Kidney (tissue), 13 donors: ENCODE measurements at regions not wholly inside any gene's neighbourhood (a gene's known extent, or its start where the extent isn't known, plus 50 kb on each side); places are given as distances from the start of the nearest gene placed in this dataset.
A peak's percentile ranks its signal among the peaks of the same experiment; 100 is the strongest.

ENCODE experiments used
- DNase-seq, 5 donors: peaks; one replicate each; pipeline ENCODE4 v3.0.0-alpha.2; 2013 to 2020
- FAIRE-seq: peaks from 2 replicates; lab custom pipeline; 2012; peaks lifted over from hg19 to GRCh38; lab: Jason Lieb, UNC
- H3K27ac ChIP-seq, 2 donors: one replicate each; pipeline ENCODE4 v1.7.0; 2013; ENCODE audit warnings: low read depth in 2 of 2, low read length in 2 of 2, inconsistent platforms in 1 of 2
- H3K27me3 ChIP-seq: one replicate; pipeline ENCODE4 v1.7.1; 2013; ENCODE audit warnings: low read length, inconsistent platforms; ENCODE audit not compliant: control insufficient read depth, insufficient read depth
- H3K36me3 ChIP-seq, 3 donors: one replicate each; pipeline versions ENCODE4 v1.7.0 to v1.7.1; 2013; ENCODE audit warnings: low read length in 3 of 3, control low read depth in 1 of 3, inconsistent platforms in 1 of 3; ENCODE audit not compliant: insufficient read depth in 3 of 3, control insufficient read depth in 2 of 3
- H3K4me1 ChIP-seq, 3 donors: one replicate each; pipeline versions ENCODE4 v1.7.0 to v1.7.1; 2013; ENCODE audit warnings: low read length in 3 of 3, inconsistent platforms in 1 of 3, low read depth in 1 of 3; ENCODE audit not compliant: control insufficient read depth in 2 of 3, insufficient read depth in 2 of 3
- H3K4me3 ChIP-seq, 3 donors: one replicate each; pipeline versions ENCODE4 v1.7.0 to v1.8.1; 2013; ENCODE audit warnings: low read length in 3 of 3, control low read depth in 1 of 3, inconsistent platforms in 1 of 3
- H3K9ac ChIP-seq, 3 donors: one replicate each; pipeline versions ENCODE4 v1.7.0 to v1.7.1; 2013; ENCODE audit warnings: low read length in 3 of 3, control low read depth in 1 of 3, inconsistent platforms in 1 of 3
- H3K9me3 ChIP-seq, 3 donors: one replicate each; pipeline versions ENCODE4 v1.7.0 to v1.7.1; 2013; ENCODE audit warnings: low read length in 3 of 3, control low read depth in 1 of 3, inconsistent platforms in 1 of 3; ENCODE audit not compliant: control insufficient read depth in 2 of 3, insufficient read depth in 1 of 3
- intact Hi-C: fragments of 100-400 bp; cut with DNase I; formaldehyde crosslinking; loops from one replicate; pipeline ENCODE4 v1.11.1; 2022
- TF ChIP-seq, protein P1 (sequence below): IDR thresholded peaks from 3 replicates; pipeline ENCODE4 v1.5.1; 2012; ENCODE audit warnings: mild to moderate bottlenecking, moderate library complexity, borderline replicate concordance; ENCODE audit not compliant: insufficient read depth; ENCODE audit errors: extremely low read depth
- donor health status: control.
- donor health status: control.
- donor health status: control.
- donor health status: control.
- donor health status: control.
- donor health status: DM: yes; HTN: yes; CAD: no.
- donor health status: Normal renal cell carcinoma (clear cell type).

DNA sequence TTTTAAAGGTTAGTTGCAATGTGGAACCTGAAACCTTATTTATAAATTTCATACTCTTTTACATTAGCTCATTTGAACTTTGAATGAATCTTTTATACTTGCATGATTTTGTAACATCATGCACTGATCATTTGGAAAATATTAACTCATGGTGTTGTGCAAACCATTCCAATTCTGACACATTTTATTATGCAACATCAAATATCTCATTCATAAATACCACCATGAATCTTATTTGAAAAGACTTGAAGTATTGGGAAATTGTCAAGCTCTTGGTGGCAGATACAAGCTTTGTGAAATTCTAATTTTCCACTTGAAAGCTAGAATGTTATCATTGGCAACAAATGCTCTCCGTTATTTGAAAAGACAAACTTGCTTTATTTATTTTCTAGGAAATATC lies 379.9 kb upstream of the PCDH20 start:
- H3K27me3 ChIP-seq, result no peaks in the 10 kb centered on the region
- no peaks in the 10 kb centered on the region for H3K9me3 ChIP-seq
- TF ChIP-seq, protein P1, sequence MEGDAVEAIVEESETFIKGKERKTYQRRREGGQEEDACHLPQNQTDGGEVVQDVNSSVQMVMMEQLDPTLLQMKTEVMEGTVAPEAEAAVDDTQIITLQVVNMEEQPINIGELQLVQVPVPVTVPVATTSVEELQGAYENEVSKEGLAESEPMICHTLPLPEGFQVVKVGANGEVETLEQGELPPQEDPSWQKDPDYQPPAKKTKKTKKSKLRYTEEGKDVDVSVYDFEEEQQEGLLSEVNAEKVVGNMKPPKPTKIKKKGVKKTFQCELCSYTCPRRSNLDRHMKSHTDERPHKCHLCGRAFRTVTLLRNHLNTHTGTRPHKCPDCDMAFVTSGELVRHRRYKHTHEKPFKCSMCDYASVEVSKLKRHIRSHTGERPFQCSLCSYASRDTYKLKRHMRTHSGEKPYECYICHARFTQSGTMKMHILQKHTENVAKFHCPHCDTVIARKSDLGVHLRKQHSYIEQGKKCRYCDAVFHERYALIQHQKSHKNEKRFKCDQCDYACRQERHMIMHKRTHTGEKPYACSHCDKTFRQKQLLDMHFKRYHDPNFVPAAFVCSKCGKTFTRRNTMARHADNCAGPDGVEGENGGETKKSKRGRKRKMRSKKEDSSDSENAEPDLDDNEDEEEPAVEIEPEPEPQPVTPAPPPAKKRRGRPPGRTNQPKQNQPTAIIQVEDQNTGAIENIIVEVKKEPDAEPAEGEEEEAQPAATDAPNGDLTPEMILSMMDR, result no peak
- no peaks in the 10 kb centered on the region for H3K36me3 ChIP-seq
- no peak overlapping the region for H3K4me3 ChIP-seq
- intact Hi-C loops, result no loop called here
- H3K4me1 ChIP-seq, result no peaks in the 10 kb centered on the region
- DNase-seq (no peak), FAIRE-seq (no peak)
- H3K27ac ChIP-seq, result no peak overlapping the region
- no peak overlapping the region for H3K9ac ChIP-seq

DNA sequence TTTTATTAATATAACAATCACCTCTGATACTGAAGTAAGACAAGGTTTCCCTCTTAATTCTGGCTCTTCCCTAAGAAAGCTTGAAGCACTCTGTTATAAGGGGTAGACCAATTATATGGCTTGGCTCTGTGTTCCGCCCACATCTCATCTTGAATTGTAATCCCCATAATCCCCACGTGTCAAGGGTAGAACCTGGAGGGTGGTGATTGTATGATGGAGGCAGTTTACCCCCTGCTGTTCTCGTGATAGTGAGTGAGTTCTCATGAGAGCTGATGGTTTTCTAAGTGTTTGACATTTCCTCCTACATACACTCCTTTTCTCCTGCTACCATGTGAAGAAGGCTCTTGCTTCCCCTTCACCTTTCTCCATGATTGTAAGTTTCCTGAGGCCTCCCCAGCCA lies 363.8 kb upstream of the PCDH20 start:
- no peak for FAIRE-seq
- TF ChIP-seq, protein P1, result no peak
- Histone ChIP-seq H3K27me3 (no peaks in the 10 kb centered on the region), H3K27ac (no peak overlapping the region), H3K4me1 (no peaks in the 10 kb centered on the region), H3K9ac (no peak overlapping the region), H3K36me3 (no peaks in the 10 kb centered on the region), H3K9me3 (no peaks in the 10 kb centered on the region), H3K4me3 (no peak overlapping the region)
- intact Hi-C loops, result no loop called here
- no peak for DNase-seq

- Histone ChIP-seq H3K4me1 (no peaks in the 10 kb centered on the region), H3K4me3 (no peak overlapping the region), H3K9me3 (no peaks in the 10 kb centered on the region), H3K27me3 (no peaks in the 10 kb centered on the region), H3K9ac (no peak overlapping the region), H3K36me3 (no peaks in the 10 kb centered on the region), H3K27ac (no peak overlapping the region)
- DNase-seq (no peak), FAIRE-seq (no peak)
- TF ChIP-seq, protein P1, result no peak
- intact Hi-C loops, result no loop called here
Observed at GRCh38 chr13:61778531-61778930, 362.9 kb upstream of the PCDH20 start.

- TF ChIP-seq, protein P1, result no peak
- H3K4me1 ChIP-seq, result no peaks in the 10 kb centered on the region
- no peaks in the 10 kb centered on the region for H3K27me3 ChIP-seq
- H3K4me3 ChIP-seq, result no peak overlapping the region
- peak in 1 of 5 donors; percentile 15 for DNase-seq
- intact Hi-C loops, result no loop called here
- no peaks in the 10 kb centered on the region for H3K9me3 ChIP-seq
- FAIRE-seq, result no peak
- H3K27ac ChIP-seq, result no peak overlapping the region
- H3K9ac ChIP-seq, result no peak overlapping the region
- H3K36me3 ChIP-seq, result no peaks in the 10 kb centered on the region
Observed at GRCh38 chr13:61777899-61778298, 362.2 kb upstream of the PCDH20 start.
